B cell (primary cell): ENCODE measurements at regions not wholly inside any gene's neighbourhood (a gene's known extent, or its start where the extent isn't known, plus 50 kb on each side); places are given as distances from the start of the nearest gene placed in this dataset.
"Not testable (repeated sequence)": the region's sequence is repeated elsewhere in the genome, so short reads cannot be mapped to it uniquely, and the experiment has no call there.

ENCODE experiments used
- ATAC-seq: fragments of 200-7000 bp; cut with Tn5 transposase; one replicate; pipeline ENCODE4 v1.10.0; 2021; ENCODE audit warnings: low read depth, mild to moderate bottlenecking, moderate number of reproducible peaks, moderate library complexity
- CTCF ChIA-PET: fragments of 350-600 bp; sonication (Branson Sonifier 250); formaldehyde crosslinking; loops from one replicate; lab custom pipeline; 2021; ENCODE audit warnings: antibody characterized with exemption, inconsistent platforms; lab: Charles Lee
- POLR2A ChIA-PET: fragments of 350-600 bp; sonication (Branson Sonifier 250); formaldehyde crosslinking; loops from one replicate; lab custom pipeline; 2021; ENCODE audit warnings: antibody characterized with exemption; lab: Charles Lee
- DNase-seq: peaks from one replicate; pipeline ENCODE4 v3.0.0; 2013
- H2AFZ ChIP-seq: 2 replicates; pipeline ENCODE4 v1.6.1; 2012; ENCODE audit warnings: mild to moderate bottlenecking, low read depth, low read length; ENCODE audit not compliant: insufficient read depth, poor library complexity, severe bottlenecking
- H3K27ac ChIP-seq, 2 donors: 1 replicate in 1 of 2; 2 replicates in 1 of 2; pipeline ENCODE4 v1.5.1; 2012 to 2013; ENCODE audit warnings: low read length in 2 of 2, mild to moderate bottlenecking in 2 of 2, moderate library complexity in 1 of 2
- H3K27me3 ChIP-seq, 4 experiments: fragments of 200-600 bp in 1 of 4; sonication (generic) in 1 of 4; replicated peaks in 1 of 4; 1 replicate in 2 of 4; 2 replicates in 2 of 4; pipeline versions ENCODE4 v1.6.1 to v1.7.0; 2013 to 2016; ENCODE audit warnings: low read length in 3 of 4, mild to moderate bottlenecking in 2 of 4, mixed read lengths in 1 of 4, moderate library complexity in 1 of 4; ENCODE audit not compliant: insufficient read depth in 4 of 4, control insufficient read depth in 3 of 4; ENCODE audit errors: control extremely low read depth in 1 of 4
- H3K36me3 ChIP-seq, 2 experiments: replicated peaks in 1 of 2; 1 replicate in 1 of 2; 2 replicates in 1 of 2; pipeline versions ENCODE4 v1.6.1 to v1.7.1; 2013; ENCODE audit warnings: low read length in 1 of 2; ENCODE audit not compliant: insufficient read depth in 2 of 2, control insufficient read depth in 1 of 2; ENCODE audit errors: control extremely low read depth in 1 of 2, extremely low read depth in 1 of 2
- H3K4me1 ChIP-seq, 2 donors: fragments of 200-600 bp in 1 of 2; sonication (generic) in 1 of 2; 1 replicate in 1 of 2; 2 replicates in 1 of 2; pipeline versions ENCODE4 v1.5.1 to v1.6.1; 2013 to 2017; ENCODE audit warnings: low read length in 2 of 2; ENCODE audit not compliant: control insufficient read depth in 2 of 2, insufficient read depth in 2 of 2
- H3K4me2 ChIP-seq: replicated peaks from 2 replicates; pipeline ENCODE3; 2012; ENCODE audit warnings: mild to moderate bottlenecking, low read depth, low read length; ENCODE audit not compliant: poor library complexity, severe bottlenecking
- H3K4me3 ChIP-seq, 5 experiments: fragments of 200-600 bp in 1 of 5; sonication (generic) in 1 of 5; 1 replicate in 3 of 5; 2 replicates in 2 of 5; pipeline versions ENCODE4 v1.5.1 to v1.7.0; 2011 to 2016; ENCODE audit warnings: low read length in 4 of 5, mild to moderate bottlenecking in 4 of 5, low read depth in 2 of 5, control low read depth in 1 of 5, moderate library complexity in 1 of 5; ENCODE audit not compliant: insufficient read depth in 1 of 5; ENCODE audit errors: control extremely low read depth in 1 of 5, extremely low read depth in 1 of 5
- H3K79me2 ChIP-seq: fragments of 200-600 bp; sonication (generic); one replicate; pipeline ENCODE4 v1.6.0; 2016; ENCODE audit warnings: low read length; ENCODE audit not compliant: control insufficient read depth, insufficient read depth
- H3K9ac ChIP-seq: fragments of 200-600 bp; sonication (generic); 2 replicates; pipeline ENCODE4 v1.6.1; 2017; ENCODE audit warnings: mild to moderate bottlenecking, low read length, moderate library complexity
- H3K9me3 ChIP-seq, 3 donors: one replicate each; pipeline versions ENCODE4 v1.6.1 to v1.7.1; 2013; ENCODE audit warnings: low read length in 2 of 3; ENCODE audit not compliant: control insufficient read depth in 2 of 3, insufficient read depth in 1 of 3; ENCODE audit errors: control extremely low read depth in 1 of 3
- H4K20me1 ChIP-seq: 2 replicates; pipeline ENCODE4 v1.6.0; 2012; ENCODE audit warnings: mild to moderate bottlenecking, low read length; ENCODE audit not compliant: insufficient read depth, control insufficient read depth, poor library complexity, severe bottlenecking
- H3K27ac Mint-ChIP-seq: one replicate; pipeline ENCODE4 v1.8.0; 2021; ENCODE audit warnings: mixed read lengths
- H3K27me3 Mint-ChIP-seq: one replicate; pipeline ENCODE4 v1.8.0; 2021; ENCODE audit warnings: mixed read lengths
- H3K4me1 Mint-ChIP-seq: one replicate; pipeline ENCODE4 v1.8.0; 2021; ENCODE audit warnings: mixed read lengths
- H3K4me3 Mint-ChIP-seq: one replicate; pipeline ENCODE4 v1.8.0; 2021; ENCODE audit warnings: mixed read lengths
- H3K9me3 Mint-ChIP-seq: one replicate; pipeline ENCODE4 v1.8.0; 2022; ENCODE audit warnings: mixed read lengths; ENCODE audit not compliant: insufficient read depth
- CTCF ChIP-seq: fragments of 200-600 bp; IDR thresholded peaks from one replicate; pipeline ENCODE4 v1.8.0; 2022; ENCODE audit warnings: antibody characterized with exemption, mild to moderate bottlenecking
- EZH2 ChIP-seq: IDR thresholded peaks from 2 replicates; pipeline ENCODE4 v1.6.1; 2012; ENCODE audit warnings: borderline replicate concordance, low read depth, mild to moderate bottlenecking, moderate library complexity, low read length; ENCODE audit not compliant: insufficient read depth, poor library complexity, severe bottlenecking
- WGBS: methylation state at CpG from one replicate; pipeline ENCODE4 v1.1.5; 2013; ENCODE audit warnings: missing lambda C conversion rate; ENCODE audit not compliant: insufficient coverage; 5-methylcytosine and 5-hydroxymethylcytosine counted together
- intact Hi-C: fragments of 100-400 bp; cut with micrococcal nuclease; formaldehyde crosslinking; loops from one replicate; pipeline ENCODE4 v1.10.0; 2022

- Mint-ChIP-seq H3K4me3 (no peak overlapping the region), H3K4me1 (no peaks in the 10 kb centered on the region), H3K9me3 (no peaks in the 10 kb centered on the region), H3K27me3 (peaks cover 4% of the 10 kb centered on the region), H3K27ac (no peak overlapping the region)
- Histone ChIP-seq H2AFZ (no peak overlapping the region), H3K9me3 (peaks cover 0 to under 1% (median 0%) of the 10 kb centered on the region in 3 donors), H3K4me1 (peaks cover 0 to 9% of the 10 kb centered on the region in 2 donors), H3K27ac (no peak overlapping the region), H3K79me2 (no peaks in the 10 kb centered on the region), H3K4me2 (no peak overlapping the region), H3K36me3 (no peaks in the 10 kb centered on the region), H4K20me1 (no peaks in the 10 kb centered on the region), H3K27me3 (no peaks in the 10 kb centered on the region), H3K4me3 (no peak overlapping the region), H3K9ac (no peak overlapping the region)
- ATAC-seq, result no peak
- TF ChIP-seq EZH2, result no peak
- TF ChIP-seq CTCF, result no peak
- 91% methylated on average over 9 of the region's 9 CpGs for WGBS
- intact Hi-C loops, result no loop called here
- ChIA-PET POLR2A (no interaction called here), CTCF (no interaction called here)
- DNase-seq, result no peak
Observed at GRCh38 chr15:22267761-22268160, 187.4 kb downstream of the OR4M2 start.

- POLR2A ChIA-PET, CTCF ChIA-PET, H4K20me1 ChIP-seq, DNase-seq, H3K9ac ChIP-seq, H3K27me3 ChIP-seq, H3K27ac ChIP-seq, H3K27ac Mint-ChIP-seq, intact Hi-C loops, H3K9me3 Mint-ChIP-seq, H3K4me2 ChIP-seq, H3K4me1 ChIP-seq, H3K36me3 ChIP-seq, H3K4me1 Mint-ChIP-seq, ATAC-seq, H3K4me3 ChIP-seq, H3K4me3 Mint-ChIP-seq, H2AFZ ChIP-seq, H3K9me3 ChIP-seq, H3K79me2 ChIP-seq, H3K27me3 Mint-ChIP-seq: not testable (repeated sequence)
- WGBS, result 92% methylated on average over 5 of the region's 5 CpGs
Observed at GRCh38 chr15:22268201-22268600, 187.9 kb downstream of the OR4M2 start.

- H3K36me3 ChIP-seq, H3K9ac ChIP-seq, H3K9me3 Mint-ChIP-seq, POLR2A ChIA-PET, H3K79me2 ChIP-seq, ATAC-seq, DNase-seq, intact Hi-C loops, H3K4me1 ChIP-seq, H3K9me3 ChIP-seq, H4K20me1 ChIP-seq, H3K4me3 Mint-ChIP-seq, H3K4me2 ChIP-seq, H2AFZ ChIP-seq, H3K4me1 Mint-ChIP-seq, H3K4me3 ChIP-seq, H3K27me3 Mint-ChIP-seq, H3K27ac Mint-ChIP-seq, H3K27ac ChIP-seq, CTCF ChIA-PET, H3K27me3 ChIP-seq: not testable (repeated sequence)
- 58% methylated on average over 5 of the region's 6 CpGs for WGBS
Observed at GRCh38 chr15:22268654-22269053, 188.3 kb downstream of the OR4M2 start.
